ENCODE measurements at regions not wholly inside any gene's neighbourhood (a gene's known extent, or its start where the extent isn't known, plus 50 kb on each side); places are given as distances from the start of the nearest gene placed in this dataset.

DNA sequence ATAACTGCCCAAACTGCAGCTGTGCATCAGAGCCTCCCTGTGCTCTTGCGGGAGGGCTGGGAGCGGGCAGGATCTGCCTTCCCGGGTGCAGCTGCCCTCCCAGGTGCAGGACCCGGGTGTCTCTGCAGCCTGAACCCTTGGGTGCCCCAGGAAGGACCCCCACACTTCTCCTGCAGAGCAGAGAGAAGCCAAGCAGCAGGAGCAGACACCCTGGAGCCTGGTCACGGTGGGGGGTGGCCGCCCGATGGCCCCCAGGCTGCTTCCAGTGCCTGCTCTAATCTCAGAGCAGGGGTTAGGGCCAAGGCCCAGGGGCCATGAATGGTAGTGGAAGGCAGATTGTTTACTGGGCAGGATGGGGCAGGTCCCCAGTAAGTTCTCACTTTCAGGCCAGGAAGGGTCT, 83.0 kb downstream of the RHOU start:
- no peak overlapping the region for H3K27ac Mint-ChIP-seq (ENCODE audit: unreplicated experiment)
- no peak overlapping the region for H3K4me3 Mint-ChIP-seq
- TF ChIP-seq, protein P1, sequence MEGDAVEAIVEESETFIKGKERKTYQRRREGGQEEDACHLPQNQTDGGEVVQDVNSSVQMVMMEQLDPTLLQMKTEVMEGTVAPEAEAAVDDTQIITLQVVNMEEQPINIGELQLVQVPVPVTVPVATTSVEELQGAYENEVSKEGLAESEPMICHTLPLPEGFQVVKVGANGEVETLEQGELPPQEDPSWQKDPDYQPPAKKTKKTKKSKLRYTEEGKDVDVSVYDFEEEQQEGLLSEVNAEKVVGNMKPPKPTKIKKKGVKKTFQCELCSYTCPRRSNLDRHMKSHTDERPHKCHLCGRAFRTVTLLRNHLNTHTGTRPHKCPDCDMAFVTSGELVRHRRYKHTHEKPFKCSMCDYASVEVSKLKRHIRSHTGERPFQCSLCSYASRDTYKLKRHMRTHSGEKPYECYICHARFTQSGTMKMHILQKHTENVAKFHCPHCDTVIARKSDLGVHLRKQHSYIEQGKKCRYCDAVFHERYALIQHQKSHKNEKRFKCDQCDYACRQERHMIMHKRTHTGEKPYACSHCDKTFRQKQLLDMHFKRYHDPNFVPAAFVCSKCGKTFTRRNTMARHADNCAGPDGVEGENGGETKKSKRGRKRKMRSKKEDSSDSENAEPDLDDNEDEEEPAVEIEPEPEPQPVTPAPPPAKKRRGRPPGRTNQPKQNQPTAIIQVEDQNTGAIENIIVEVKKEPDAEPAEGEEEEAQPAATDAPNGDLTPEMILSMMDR (conservative IDR thresholded peaks at IDR 0.05), result no peak
- H3K27me3 Mint-ChIP-seq (ENCODE audit: low read depth), result no peaks in the 10 kb centered on the region
- no peaks in the 10 kb centered on the region for H3K36me3 Mint-ChIP-seq (ENCODE audit: low read depth)
- H3K4me1 Mint-ChIP-seq, result no peaks in the 10 kb centered on the region
- DNase-seq (ENCODE audit: low read depth, low spot score), result no peak
- H3K9me3 Mint-ChIP-seq, result no peaks in the 10 kb centered on the region

DNA sequence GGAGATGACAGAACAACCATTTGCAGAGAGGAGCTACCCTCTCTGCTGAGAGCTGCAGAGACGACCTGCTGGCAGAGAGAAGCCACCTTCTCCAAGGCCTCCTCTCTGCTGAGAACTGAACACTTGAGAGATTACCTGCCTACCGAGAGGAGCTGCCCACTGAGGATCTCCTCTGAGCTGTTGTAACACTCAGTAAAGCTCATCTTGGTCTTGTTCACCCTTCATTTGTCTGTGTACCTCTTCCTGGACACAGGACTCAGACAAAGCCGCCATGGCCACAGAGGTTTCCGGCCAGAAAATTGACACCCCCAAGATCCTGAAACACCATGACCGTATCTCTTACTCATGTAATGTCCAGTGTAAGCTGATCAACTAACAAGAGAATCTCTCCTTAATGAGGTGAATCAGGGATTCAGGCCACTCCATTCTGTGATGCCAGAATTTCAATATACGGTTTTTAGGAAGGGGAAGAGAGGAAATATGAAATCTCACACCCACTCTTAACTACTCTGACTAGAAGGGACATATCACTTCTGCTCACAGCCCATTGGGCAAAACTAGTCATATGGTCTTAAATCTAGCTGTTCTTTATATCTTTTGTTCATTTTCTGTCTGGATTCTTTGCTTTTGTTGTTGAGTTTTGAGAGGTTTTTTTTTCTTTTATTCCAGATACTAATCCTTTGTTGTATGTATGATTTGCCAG, 83.8 kb downstream of the RHOU start:
- TF ChIP-seq, protein P1 (conservative IDR thresholded peaks at IDR 0.05), result no peak
- DNase-seq (ENCODE audit: low read depth, low spot score), result no peak
- Mint-ChIP-seq H3K9me3 (no peaks in the 10 kb centered on the region), H3K27me3 (ENCODE audit: low read depth) (no peaks in the 10 kb centered on the region), H3K4me1 (no peaks in the 10 kb centered on the region), H3K36me3 (ENCODE audit: low read depth) (no peaks in the 10 kb centered on the region), H3K4me3 (no peak overlapping the region), H3K27ac (ENCODE audit: unreplicated experiment) (no peak overlapping the region)

DNA sequence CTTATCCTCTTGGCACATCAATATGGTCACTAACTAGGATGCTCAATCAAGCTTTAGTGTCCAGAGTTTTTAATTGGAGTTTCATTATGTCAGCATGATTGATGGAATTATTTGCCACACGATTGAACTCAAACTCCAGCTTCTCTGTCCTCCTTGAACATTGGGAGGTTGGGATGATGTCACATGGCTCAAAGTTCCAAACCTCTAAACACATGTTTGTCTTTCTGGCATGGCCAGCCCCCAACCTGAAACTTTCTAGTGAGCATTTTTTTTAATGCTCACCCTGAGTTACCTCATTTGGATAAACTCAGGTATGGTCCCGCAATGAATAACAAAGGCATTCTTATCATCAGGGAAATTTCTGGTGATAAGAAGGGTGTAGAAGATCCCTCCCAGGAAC, 86.0 kb downstream of the RHOU start:
- Mint-ChIP-seq H3K4me3 (no peak overlapping the region), H3K27me3 (ENCODE audit: low read depth) (no peaks in the 10 kb centered on the region), H3K27ac (ENCODE audit: unreplicated experiment) (no peak overlapping the region), H3K36me3 (ENCODE audit: low read depth) (no peaks in the 10 kb centered on the region), H3K4me1 (peaks cover 5% of the 10 kb centered on the region), H3K9me3 (no peaks in the 10 kb centered on the region)
- TF ChIP-seq, protein P1 (conservative IDR thresholded peaks at IDR 0.05), result no peak
- no peak for DNase-seq (ENCODE audit: low read depth, low spot score)

DNA sequence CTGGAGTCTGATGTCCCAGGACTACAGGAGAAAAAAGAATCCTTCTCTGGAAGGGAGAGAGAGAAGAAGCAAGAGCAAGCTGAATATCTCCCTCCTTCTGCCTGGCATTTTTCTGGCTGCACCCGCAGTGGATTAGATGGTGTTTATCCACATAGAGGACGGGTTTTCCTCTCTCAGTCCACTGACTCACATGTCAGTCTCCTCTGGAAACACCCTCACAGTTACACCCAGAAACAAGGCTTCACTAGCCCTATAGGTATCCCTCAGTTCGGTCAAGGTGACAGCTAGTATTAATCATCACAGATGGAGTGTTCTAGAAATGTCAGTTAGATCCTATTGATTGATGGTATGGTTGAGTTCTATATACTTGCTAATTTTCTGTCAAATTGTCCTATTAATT, 87.9 kb downstream of the RHOU start:
- no peak overlapping the region for H3K27ac Mint-ChIP-seq (ENCODE audit: unreplicated experiment)
- H3K4me1 Mint-ChIP-seq, result peaks cover 11% of the 10 kb centered on the region
- no peaks in the 10 kb centered on the region for H3K9me3 Mint-ChIP-seq
- no peaks in the 10 kb centered on the region for H3K27me3 Mint-ChIP-seq (ENCODE audit: low read depth)
- DNase-seq (ENCODE audit: low read depth, low spot score), result no peak
- no peaks in the 10 kb centered on the region for H3K36me3 Mint-ChIP-seq (ENCODE audit: low read depth)
- TF ChIP-seq, protein P1 (conservative IDR thresholded peaks at IDR 0.05), result no peak
- H3K4me3 Mint-ChIP-seq, result no peak overlapping the region

DNA sequence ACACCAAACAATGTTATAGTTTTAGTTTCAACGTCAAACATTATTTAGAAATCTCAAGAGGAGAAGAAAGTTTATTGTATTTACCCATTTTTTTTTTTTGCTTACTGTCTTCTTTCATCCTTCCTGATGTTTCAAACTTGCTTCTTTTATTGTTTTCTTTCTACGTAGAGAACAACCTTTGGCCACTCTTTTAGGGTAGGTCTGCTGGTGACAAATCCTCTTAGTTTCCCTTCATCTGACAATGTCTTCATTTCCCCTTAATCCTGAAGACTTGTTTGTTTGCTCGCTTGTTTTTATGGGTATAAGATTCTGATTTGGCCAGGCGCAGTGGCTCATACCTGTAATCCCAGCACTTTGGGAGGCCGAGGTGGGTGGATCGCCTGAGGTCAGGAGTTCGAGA, 89.1 kb downstream of the RHOU start:
- Mint-ChIP-seq H3K9me3 (no peaks in the 10 kb centered on the region), H3K4me1 (peaks cover 11% of the 10 kb centered on the region), H3K27ac (ENCODE audit: unreplicated experiment) (no peak overlapping the region), H3K27me3 (ENCODE audit: low read depth) (no peaks in the 10 kb centered on the region), H3K4me3 (no peak overlapping the region), H3K36me3 (ENCODE audit: low read depth) (no peaks in the 10 kb centered on the region)
- TF ChIP-seq, protein P1 (conservative IDR thresholded peaks at IDR 0.05), result no peak
- DNase-seq (ENCODE audit: low read depth, low spot score), result no peak

Data from neural crest cell (in vitro differentiated cells).